GM18508 (cell line): ENCODE measurements at regions not wholly inside any gene's neighbourhood (a gene's known extent, or its start where the extent isn't known, plus 50 kb on each side); places are given as distances from the start of the nearest gene placed in this dataset.

Experiments used
- ATAC-seq: cut with Tn5 transposase; IDR thresholded peaks from one replicate; pipeline ENCODE4 v1.9.1; 2021; ENCODE audit warnings: moderate number of reproducible peaks; ENCODE audit not compliant: insufficient read depth, unreplicated experiment

- no peak for ATAC-seq
Measured at GRCh38 chr22:48284671-48285070, 1522.2 kb downstream of the TBC1D22A start.

DNA sequence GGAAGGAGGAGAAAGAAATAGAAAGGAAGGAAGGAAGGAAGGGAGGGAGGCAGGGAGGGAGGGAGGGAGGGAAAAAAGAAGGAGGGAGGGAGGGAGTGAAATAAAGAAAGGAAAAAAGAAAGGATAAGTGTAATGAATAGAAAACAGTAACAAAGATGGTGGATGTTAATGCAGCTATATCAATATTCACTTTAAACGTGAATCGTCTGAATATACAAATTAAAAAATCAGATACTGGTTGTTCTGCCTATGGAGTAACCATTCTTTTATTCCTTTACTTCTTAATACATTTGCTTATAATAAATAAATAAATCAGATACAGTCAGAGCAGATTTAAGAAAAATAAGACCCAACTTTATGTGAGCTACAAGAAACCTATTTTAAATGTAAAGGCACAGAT lies 1520.4 kb downstream of the TBC1D22A start:
- ATAC-seq, result no peak

DNA sequence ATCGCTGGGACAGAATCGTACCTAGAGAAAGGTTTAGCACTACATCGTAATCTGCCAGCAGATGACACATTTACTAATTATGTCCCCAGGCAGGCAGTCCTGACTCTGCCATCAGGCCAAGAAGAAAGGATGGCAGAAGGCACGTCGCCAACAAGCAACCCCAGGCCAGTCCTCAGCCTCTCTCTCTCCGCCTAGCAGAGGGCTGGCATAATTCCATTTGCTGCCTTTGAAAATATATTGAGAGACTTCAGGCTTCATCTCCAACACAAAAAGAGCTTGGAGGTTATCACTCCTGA lies 1517.0 kb downstream of the TBC1D22A start:
- ATAC-seq, result no peak

- ATAC-seq, result no peak
Measured at GRCh38 chr22:48278620-48279460, 1516.4 kb downstream of the TBC1D22A start.

DNA sequence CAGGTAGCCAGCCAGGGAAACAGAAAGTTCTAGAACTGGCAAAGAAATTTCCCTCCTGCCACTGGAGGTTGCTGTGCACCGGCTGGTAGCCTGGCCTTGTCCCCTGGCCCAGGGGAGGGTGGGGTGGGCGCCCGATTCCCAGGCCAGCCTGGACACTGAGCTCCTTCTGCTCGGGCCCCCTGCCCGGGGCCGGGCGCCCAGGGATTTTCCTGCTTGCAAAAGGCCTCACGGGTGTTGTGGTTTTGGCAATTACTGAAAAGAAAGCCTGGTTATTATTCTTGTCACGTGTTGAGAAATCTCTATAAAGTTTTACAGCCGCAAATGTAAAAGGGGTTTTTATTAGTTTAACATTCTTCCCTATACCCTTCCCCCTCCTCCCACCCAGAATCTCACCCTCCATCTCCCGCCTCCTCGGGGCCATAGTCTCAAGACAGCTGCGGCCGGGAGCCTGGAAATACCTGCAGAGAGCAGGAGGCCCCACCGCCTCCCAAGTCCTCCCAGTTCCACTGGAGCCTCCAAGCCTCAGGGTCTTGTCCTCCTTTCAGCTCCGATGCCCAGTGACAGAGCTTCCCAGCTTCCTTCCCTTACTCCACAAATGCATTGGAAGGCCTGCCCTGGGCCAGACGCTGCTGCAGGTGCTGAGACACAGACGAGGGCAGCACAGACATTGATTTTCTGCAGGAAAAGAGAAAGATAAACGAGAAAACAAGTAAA lies 1515.6 kb downstream of the TBC1D22A start:
- ATAC-seq, result no peak

GRCh38 chr22:48276994-48277867 lies 1514.8 kb downstream of the TBC1D22A start:
- ATAC-seq, result no peak

GRCh38 chr22:48275412-48275811 lies 1513.0 kb downstream of the TBC1D22A start:
- no peak for ATAC-seq

GRCh38 chr22:48270731-48271130 lies 1508.3 kb downstream of the TBC1D22A start:
- ATAC-seq, result no peak

- ATAC-seq, result no peak
Measured at GRCh38 chr22:48268771-48269552, 1506.5 kb downstream of the TBC1D22A start.

DNA sequence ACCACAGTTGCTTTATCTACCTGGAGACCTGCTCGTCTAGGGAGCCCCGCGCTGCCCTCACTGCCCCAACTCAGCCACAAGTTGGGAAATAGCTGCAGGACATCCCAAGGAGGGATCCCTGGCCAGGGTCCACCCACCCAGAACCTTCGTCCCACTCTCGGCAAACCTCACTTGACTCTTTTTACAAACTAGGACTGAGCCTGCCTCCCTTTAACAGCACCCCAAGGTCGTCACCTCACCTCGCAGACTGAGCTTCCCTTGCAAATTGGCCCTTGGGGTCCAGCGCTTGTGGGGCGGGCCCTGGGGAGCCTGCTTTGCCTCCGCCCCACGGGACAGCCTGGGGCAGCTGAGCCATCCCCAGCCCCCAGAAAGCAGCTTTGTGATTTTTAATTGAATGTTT lies 1505.8 kb downstream of the TBC1D22A start:
- ATAC-seq, result no peak

GRCh38 chr22:48267681-48268080 lies 1505.2 kb downstream of the TBC1D22A start:
- ATAC-seq, result no peak

DNA sequence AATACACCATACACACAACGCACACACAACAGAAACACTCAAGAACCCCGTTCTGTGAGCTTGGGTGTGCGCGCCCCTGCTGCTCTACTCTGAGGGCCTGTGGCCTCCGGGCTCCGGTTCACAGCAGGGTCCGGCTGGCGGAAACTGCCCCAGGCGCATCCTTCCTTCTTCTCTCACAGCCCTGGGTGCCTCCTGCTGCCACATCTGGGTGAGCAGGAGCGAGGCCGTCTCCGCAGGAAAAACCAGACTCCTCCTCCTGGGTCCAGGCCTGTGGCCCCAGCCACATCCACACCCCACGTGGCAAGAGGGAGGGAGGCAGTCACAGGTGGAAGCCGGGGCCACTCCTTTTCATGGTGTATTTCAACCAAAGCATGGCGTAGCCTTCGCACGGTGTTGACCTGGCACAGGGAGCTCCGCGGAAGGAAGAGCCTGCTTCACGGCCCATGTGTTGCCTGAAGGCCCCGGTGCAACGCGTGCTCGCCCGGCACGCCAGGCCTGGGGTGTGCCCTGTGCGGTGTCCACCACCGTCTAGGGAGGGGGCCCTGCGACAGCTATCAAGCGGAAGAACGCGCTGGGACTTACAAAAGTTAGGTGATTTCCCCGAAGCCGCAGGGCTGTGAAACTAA lies 1502.7 kb downstream of the TBC1D22A start:
- ATAC-seq, result no peak

DNA sequence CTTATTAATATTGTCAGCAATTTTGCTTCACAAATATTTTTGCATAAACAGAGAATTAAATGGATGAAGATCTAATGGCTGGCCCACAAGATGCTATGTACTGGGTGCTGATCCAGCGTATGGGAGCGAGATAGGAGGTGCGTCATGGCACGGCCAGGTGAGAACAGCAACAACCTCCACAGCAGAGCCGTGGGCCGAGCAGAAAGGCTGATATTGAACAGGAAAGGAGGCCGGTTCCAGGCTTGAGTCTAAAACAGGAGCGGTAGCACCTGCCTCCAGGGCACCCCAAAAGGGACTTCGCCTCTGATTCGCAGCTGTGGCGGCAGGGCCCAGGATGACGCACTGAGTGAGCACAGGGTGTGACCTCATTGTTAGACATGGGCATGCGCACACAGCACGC lies 1502.1 kb downstream of the TBC1D22A start:
- ATAC-seq, result no peak

GRCh38 chr22:48263791-48264351 lies 1501.4 kb downstream of the TBC1D22A start:
- no peak for ATAC-seq

- ATAC-seq, result no peak
Measured at GRCh38 chr22:48263431-48263765, 1500.9 kb downstream of the TBC1D22A start.

- ATAC-seq, result no peak
Measured at GRCh38 chr22:48262596-48263430, 1500.4 kb downstream of the TBC1D22A start.

GRCh38 chr22:48261706-48262105 lies 1499.3 kb downstream of the TBC1D22A start:
- ATAC-seq, result no peak

DNA sequence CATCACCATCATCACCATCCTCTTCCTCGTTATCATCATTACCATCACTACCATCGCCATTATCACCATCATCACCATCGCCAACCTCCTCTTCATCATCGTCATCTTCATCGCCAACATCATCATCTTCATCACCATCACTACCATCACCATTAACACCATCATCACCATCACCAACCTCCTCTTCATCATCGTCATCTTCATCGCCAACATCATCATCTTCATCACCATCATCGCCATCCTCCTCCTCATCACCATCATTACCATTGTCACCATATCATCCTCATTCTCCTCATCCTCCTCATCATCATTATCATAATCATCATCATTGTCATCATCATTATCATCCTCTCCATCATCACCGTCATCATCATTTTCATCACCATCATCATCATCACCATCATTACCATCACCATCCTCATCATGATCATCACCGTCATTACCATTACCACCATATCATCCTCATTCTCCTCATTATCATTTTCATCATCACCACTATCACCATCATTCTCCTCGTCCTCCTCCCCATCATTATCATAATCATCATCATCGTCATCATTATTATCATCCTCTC lies 1498.7 kb downstream of the TBC1D22A start:
- ATAC-seq, result no peak
